Adrenal gland (tissue), 5 donors: ENCODE measurements at regions not wholly inside any gene's neighbourhood (a gene's known extent, or its start where the extent isn't known, plus 50 kb on each side); places are given as distances from the start of the nearest gene placed in this dataset.

Source experiments
- CTCF ChIP-seq, 6 experiments: fragments of 450-650 bp in 4 of 6; fragments of 200-600 bp in 2 of 6; sonication (generic) in 1 of 6; IDR thresholded peaks; 1 replicate in 5 of 6; 2 replicates in 1 of 6; pipeline versions ENCODE4 v1.5.1 to v1.8.0; 2016 to 2021; ENCODE audit warnings: antibody characterized with exemption in 6 of 6, mild to moderate bottlenecking in 2 of 6, moderate library complexity in 1 of 6
- POLR2A ChIP-seq, 2 donors: fragments of 450-650 bp; IDR thresholded peaks; one replicate each; pipeline ENCODE4 v1.6.1; 2017; ENCODE audit warnings: antibody characterized with exemption in 2 of 2, mild to moderate bottlenecking in 2 of 2, moderate library complexity in 1 of 2
- donor health status: DM: no; HTN: no; CAD: no.

- TF ChIP-seq CTCF (IDR thresholded peaks at IDR 0.05) = no peak
- no peak for TF ChIP-seq POLR2A (IDR thresholded peaks at IDR 0.05)
Measured at GRCh38 chr3:86737517-86737916, 253.4 kb downstream of the VGLL3 start.
